GM19324 (cell line): ENCODE measurements at regions not wholly inside any gene's neighbourhood (a gene's known extent, or its start where the extent isn't known, plus 50 kb on each side); places are given as distances from the start of the nearest gene placed in this dataset.

ENCODE experiments used
- ATAC-seq: cut with Tn5 transposase; IDR thresholded peaks from one replicate; pipeline ENCODE4 v1.9.1; 2021; ENCODE audit warnings: mild to moderate bottlenecking, moderate library complexity; ENCODE audit not compliant: unreplicated experiment, low FRiP score

GRCh38 chr2:126503476-126503875 lies 152.5 kb upstream of the GYPC start:
- no peak for ATAC-seq

GRCh38 chr2:126504949-126505348 lies 151.0 kb upstream of the GYPC start:
- ATAC-seq: no peak

- ATAC-seq: no peak
Measured at GRCh38 chr2:126506786-126507185, 149.2 kb upstream of the GYPC start.

GRCh38 chr2:126507425-126507911 lies 148.5 kb upstream of the GYPC start:
- no peak for ATAC-seq

GRCh38 chr2:126510356-126510755 lies 145.6 kb upstream of the GYPC start:
- ATAC-seq: no peak

- ATAC-seq: no peak
Measured at GRCh38 chr2:126510960-126511359, 145.0 kb upstream of the GYPC start.

GRCh38 chr2:126512026-126512425 lies 143.9 kb upstream of the GYPC start:
- no peak for ATAC-seq

GRCh38 chr2:126513033-126513432 lies 142.9 kb upstream of the GYPC start:
- no peak for ATAC-seq

- ATAC-seq: no peak
Measured at GRCh38 chr2:126515471-126515870, 140.5 kb upstream of the GYPC start.

- no peak for ATAC-seq
Measured at GRCh38 chr2:126518196-126518595, 137.8 kb upstream of the GYPC start.

- ATAC-seq: peak; percentile 83
Measured at GRCh38 chr2:126527836-126528490, 128.0 kb upstream of the GYPC start.

GRCh38 chr2:126531029-126531428 lies 124.9 kb upstream of the GYPC start:
- ATAC-seq: no peak

GRCh38 chr2:126534478-126534877 lies 121.5 kb upstream of the GYPC start:
- no peak for ATAC-seq

- no peak for ATAC-seq
Measured at GRCh38 chr2:126535408-126535807, 120.5 kb upstream of the GYPC start.

GRCh38 chr2:126536605-126537200 lies 119.3 kb upstream of the GYPC start:
- ATAC-seq: no peak

GRCh38 chr2:126539101-126539500 lies 116.9 kb upstream of the GYPC start:
- no peak for ATAC-seq

- no peak for ATAC-seq
Measured at GRCh38 chr2:126542247-126542646, 113.7 kb upstream of the GYPC start.

- no peak for ATAC-seq
Measured at GRCh38 chr2:126543081-126543480, 112.9 kb upstream of the GYPC start.

- ATAC-seq: no peak
Measured at GRCh38 chr2:126558029-126558428, 97.9 kb upstream of the GYPC start.

GRCh38 chr2:126568734-126569133 lies 87.2 kb upstream of the GYPC start:
- ATAC-seq: no peak

- no peak for ATAC-seq
Measured at GRCh38 chr2:126571403-126571802, 84.6 kb upstream of the GYPC start.

GRCh38 chr2:126575631-126576030 lies 80.3 kb upstream of the GYPC start:
- no peak for ATAC-seq
